H1 (cell line): ENCODE measurements at regions not wholly inside any gene's neighbourhood (a gene's known extent, or its start where the extent isn't known, plus 50 kb on each side); places are given as distances from the start of the nearest gene placed in this dataset.

ENCODE experiments used
- CTCF ChIA-PET: fragments of 300-600 bp; sonication (Branson Sonifier 250); formaldehyde crosslinking; loops from one replicate; lab custom pipeline; 2021; ENCODE audit not compliant: partially characterized antibody; lab: Charles Lee
- POLR2A ChIA-PET: fragments of 300-600 bp; sonication (Branson Sonifier 250); formaldehyde crosslinking; loops from one replicate; lab custom pipeline; 2021; ENCODE audit warnings: inconsistent platforms; ENCODE audit not compliant: partially characterized antibody; lab: Charles Lee
- DNase-seq, 2 experiments: peaks; one replicate each; pipeline versions ENCODE4 v3.0.0 to v3.0.0-alpha.2; 2010 to 2022; ENCODE audit warnings: low spot score in 2 of 2, low read depth in 1 of 2, mixed read lengths in 1 of 2
- FAIRE-seq: peaks from 2 replicates; lab custom pipeline; 2011; peaks lifted over from hg19 to GRCh38; lab: Jason Lieb, UNC
- H2AFZ ChIP-seq: 2 replicates; pipeline ENCODE4 v1.8.1; 2012; ENCODE audit warnings: low read length, inconsistent platforms
- H2AK5ac ChIP-seq: 2 replicates; pipeline ENCODE4 v1.6.1; 2013; ENCODE audit warnings: low read depth, low read length
- H2BK120ac ChIP-seq: replicated peaks from 2 replicates; pipeline ENCODE3; 2013; ENCODE audit warnings: low read depth, low read length, inconsistent platforms
- H2BK12ac ChIP-seq: 2 replicates; pipeline ENCODE4 v1.6.1; 2013; ENCODE audit warnings: low read depth, low read length
- H2BK15ac ChIP-seq: 2 replicates; pipeline ENCODE4 v1.6.1; 2013; ENCODE audit warnings: low read length
- H2BK20ac ChIP-seq: 2 replicates; pipeline ENCODE4 v1.6.1; 2013; ENCODE audit warnings: low read length
- H2BK5ac ChIP-seq: 2 replicates; pipeline ENCODE4 v1.6.1; 2013; ENCODE audit warnings: low read depth, low read length
- H3K14ac ChIP-seq: 2 replicates; pipeline ENCODE4 v1.6.1; 2013; ENCODE audit warnings: inconsistent platforms; ENCODE audit not compliant: insufficient read length
- H3K18ac ChIP-seq: 2 replicates; pipeline ENCODE4 v1.6.1; 2013; ENCODE audit warnings: low read length; ENCODE audit errors: extremely low read depth
- H3K23ac ChIP-seq: 2 replicates; pipeline ENCODE4 v1.6.1; 2013; ENCODE audit warnings: inconsistent platforms; ENCODE audit not compliant: insufficient read length
- H3K23me2 ChIP-seq: 2 replicates; pipeline ENCODE4 v1.6.1; 2013; ENCODE audit warnings: low read depth, low read length
- H3K27ac ChIP-seq: 2 replicates; pipeline ENCODE4 v1.6.1; 2011; ENCODE audit warnings: low read depth, low read length, inconsistent platforms
- H3K27me3 ChIP-seq, 4 experiments: replicated peaks in 1 of 4; 1 replicate in 1 of 4; 2 replicates in 3 of 4; pipeline versions ENCODE4 v1.6.1 to v1.8.1; 2011 to 2013; ENCODE audit warnings: low read length in 3 of 4, mild to moderate bottlenecking in 3 of 4, inconsistent platforms in 2 of 4, mixed read lengths in 2 of 4, moderate library complexity in 1 of 4; ENCODE audit not compliant: control insufficient read depth in 3 of 4, insufficient read depth in 3 of 4; ENCODE audit errors: extremely low read depth in 1 of 4
- H3K36me3 ChIP-seq, 4 experiments: 2 replicates each; pipeline versions ENCODE4 v1.6.1 to v1.8.1; 2011 to 2013; ENCODE audit warnings: mild to moderate bottlenecking in 4 of 4, low read length in 3 of 4, moderate library complexity in 2 of 4, control low read depth in 1 of 4, inconsistent platforms in 1 of 4; ENCODE audit not compliant: insufficient read depth in 4 of 4, control insufficient read depth in 2 of 4
- H3K4ac ChIP-seq: replicated peaks from 2 replicates; pipeline ENCODE3; 2013; ENCODE audit warnings: low read length, low read depth, mixed read lengths, inconsistent platforms; ENCODE audit not compliant: insufficient read length
- H3K4me1 ChIP-seq, 4 experiments: replicated peaks in 1 of 4; 1 replicate in 1 of 4; 2 replicates in 3 of 4; pipeline versions ENCODE4 v1.6.1 to v1.8.1; 2011 to 2013; ENCODE audit warnings: low read length in 3 of 4, inconsistent platforms in 2 of 4, mixed read lengths in 1 of 4; ENCODE audit not compliant: insufficient read depth in 4 of 4, control insufficient read depth in 3 of 4
- H3K4me2 ChIP-seq, 2 experiments: 2 replicates each; pipeline versions ENCODE4 v1.6.1 to v1.8.1; 2011 to 2013; ENCODE audit warnings: low read depth in 2 of 2, low read length in 2 of 2, control low read depth in 1 of 2, inconsistent platforms in 1 of 2, mild to moderate bottlenecking in 1 of 2; ENCODE audit not compliant: insufficient read depth in 1 of 2
- H3K4me3 ChIP-seq, 4 experiments: fragments of 200-600, 300-600 bp in 1 of 4; sonication (generic), shearing (Covaris generic), sonication (Bioruptor Twin) in 1 of 4; 2 replicates each; pipeline versions ENCODE4 v1.5.1 to v1.8.1; 2011 to 2016; ENCODE audit warnings: low read length in 4 of 4, low read depth in 3 of 4, control low read depth in 2 of 4, inconsistent platforms in 2 of 4, mild to moderate bottlenecking in 2 of 4, mixed read lengths in 1 of 4, moderate library complexity in 1 of 4; ENCODE audit not compliant: insufficient read depth in 2 of 4; ENCODE audit errors: extremely low read depth in 1 of 4
- H3K56ac ChIP-seq: replicated peaks from 2 replicates; pipeline ENCODE3; 2013; ENCODE audit warnings: low read depth, mild to moderate bottlenecking, mixed read lengths, low read length, inconsistent platforms; ENCODE audit not compliant: insufficient read length
- H3K79me1 ChIP-seq: 2 replicates; pipeline ENCODE4 v1.6.1; 2013; ENCODE audit warnings: low read depth, low read length, control low read depth
- H3K79me2 ChIP-seq, 2 experiments: 2 replicates each; pipeline versions ENCODE4 v1.6.1 to v1.8.1; 2012 to 2013; ENCODE audit warnings: low read length in 2 of 2, mild to moderate bottlenecking in 2 of 2, inconsistent platforms in 1 of 2; ENCODE audit not compliant: insufficient read depth in 2 of 2, control insufficient read depth in 1 of 2
- H3K9ac ChIP-seq, 4 experiments: replicated peaks in 1 of 4; 1 replicate in 1 of 4; 2 replicates in 3 of 4; pipeline versions ENCODE4 v1.6.1 to v1.8.1; 2011 to 2013; ENCODE audit warnings: low read depth in 3 of 4, low read length in 3 of 4, control low read depth in 2 of 4, mild to moderate bottlenecking in 2 of 4, moderate library complexity in 2 of 4, inconsistent platforms in 1 of 4; ENCODE audit errors: extremely low read depth in 1 of 4
- H3K9me3 ChIP-seq, 2 experiments: 2 replicates each; pipeline versions ENCODE4 v1.6.1 to v1.8.1; 2012 to 2013; ENCODE audit warnings: mild to moderate bottlenecking in 2 of 2, moderate library complexity in 2 of 2, control low read depth in 1 of 2, inconsistent platforms in 1 of 2, low read depth in 1 of 2, low read length in 1 of 2, mixed read lengths in 1 of 2; ENCODE audit not compliant: insufficient read depth in 2 of 2
- H4K20me1 ChIP-seq, 2 experiments: replicated peaks in 1 of 2; 2 replicates each; pipeline versions ENCODE3 to v1.8.1; 2011 to 2013; ENCODE audit warnings: inconsistent platforms in 2 of 2, low read length in 2 of 2, mild to moderate bottlenecking in 1 of 2; ENCODE audit not compliant: insufficient read depth in 2 of 2, control insufficient read depth in 1 of 2
- H4K5ac ChIP-seq: 2 replicates; pipeline ENCODE4 v1.6.1; 2013; ENCODE audit warnings: low read length, low read depth, mixed read lengths, inconsistent platforms; ENCODE audit not compliant: insufficient read length
- H4K8ac ChIP-seq: 2 replicates; pipeline ENCODE4 v1.8.0; 2013; ENCODE audit warnings: mild to moderate bottlenecking, moderate library complexity, low read length, inconsistent platforms; ENCODE audit not compliant: insufficient read depth; ENCODE audit errors: extremely low read depth
- H4K91ac ChIP-seq: replicated peaks from 2 replicates; pipeline ENCODE3; 2013; ENCODE audit warnings: low read length, mixed read lengths, inconsistent platforms; ENCODE audit not compliant: insufficient read length
- BCL11A ChIP-seq, 2 experiments: IDR thresholded peaks; one replicate each; pipeline ENCODE4 v1.6.1; 2011; ENCODE audit warnings: low read depth in 2 of 2, low read length in 2 of 2, mild to moderate bottlenecking in 2 of 2
- CBX5 ChIP-seq: fragments of 300-800, 300-1000 bp; sonication (generic); IDR thresholded peaks from 2 replicates; pipeline ENCODE4 v1.7.1; 2016; ENCODE audit warnings: antibody characterized with exemption, low read length, low read depth
- EP300 ChIP-seq, 2 experiments: IDR thresholded peaks; 1 replicate in 1 of 2; 2 replicates in 1 of 2; pipeline ENCODE4 v1.6.1; 2011 to 2012; ENCODE audit warnings: low read depth in 2 of 2, low read length in 2 of 2, mild to moderate bottlenecking in 2 of 2, borderline replicate concordance in 1 of 2, inconsistent platforms in 1 of 2, moderate library complexity in 1 of 2
- JUN ChIP-seq: IDR thresholded peaks from 2 replicates; pipeline ENCODE4 v1.6.1; 2011; ENCODE audit warnings: low read depth, mild to moderate bottlenecking, improper control_type of control experiment, low read length
- RFX5 ChIP-seq: IDR thresholded peaks from 2 replicates; pipeline ENCODE4 v1.6.1; 2011; ENCODE audit warnings: low read depth, low read length, improper control_type of control experiment, borderline replicate concordance
- RNF2 ChIP-seq: fragments of 200-900, 300-1000 bp; sonication (generic); IDR thresholded peaks from 2 replicates; pipeline ENCODE4 v1.7.1; 2016; ENCODE audit warnings: borderline replicate concordance, low read depth, mild to moderate bottlenecking, antibody characterized with exemption, low read length; ENCODE audit not compliant: poor library complexity, severe bottlenecking; ENCODE audit errors: missing control alignments
- RXRA ChIP-seq: IDR thresholded peaks from 2 replicates; pipeline ENCODE4 v1.6.1; 2011; ENCODE audit warnings: low read depth, mild to moderate bottlenecking, low read length, moderate library complexity; ENCODE audit not compliant: insufficient read depth
- SIN3A ChIP-seq, 2 experiments: IDR thresholded peaks in 1 of 2; conservative IDR thresholded peaks in 1 of 2; 2 replicates each; pipeline ENCODE4 v1.6.1; 2011 to 2012; ENCODE audit warnings: low read length in 2 of 2, improper control_type of control experiment in 1 of 2, low read depth in 1 of 2, mild to moderate bottlenecking in 1 of 2
- SP1 ChIP-seq: IDR thresholded peaks from 2 replicates; pipeline ENCODE4 v1.6.1; 2011; ENCODE audit warnings: low read depth, low read length
- SRF ChIP-seq: IDR thresholded peaks from 2 replicates; pipeline ENCODE4 v1.6.1; 2011; ENCODE audit warnings: mild to moderate bottlenecking, low read depth, low read length, moderate library complexity
- SUZ12 ChIP-seq: fragments of 200-600 bp; sonication (generic); IDR thresholded peaks from 2 replicates; pipeline ENCODE4 v1.6.1; 2012; ENCODE audit warnings: mild to moderate bottlenecking, inconsistent platforms, low read length, moderate library complexity, mixed read lengths
- TAF1 ChIP-seq: IDR thresholded peaks from 2 replicates; pipeline ENCODE4 v1.6.1; 2011; ENCODE audit warnings: mild to moderate bottlenecking, low read depth, low read length
- TBP ChIP-seq: IDR thresholded peaks from 2 replicates; pipeline ENCODE4 v1.6.1; 2011; ENCODE audit warnings: low read depth, low read length, improper control_type of control experiment
- WGBS, 2 experiments: shearing (Covaris generic) in 1 of 2; methylation state at CpG; one replicate each; pipeline versions ENCODE4 v1.1.6 to v1.1.7; 2013 to 2015; ENCODE audit warnings: low lambda C conversion rate in 2 of 2, mixed read lengths in 2 of 2, inconsistent platforms in 1 of 2, low coverage in 1 of 2, missing lambda C conversion rate in 1 of 2; ENCODE audit not compliant: insufficient replicate concordance in 2 of 2, insufficient coverage in 1 of 2, insufficient read length in 1 of 2; ENCODE audit errors: extremely low coverage in 1 of 2, missing lambda C conversion rate in 1 of 2; 5-methylcytosine and 5-hydroxymethylcytosine counted together

GRCh38 chr6:140252099-140252498 is 877.7 kb upstream of the CITED2 start:
- no peak overlapping the region for H3K14ac ChIP-seq
- H3K27ac ChIP-seq = no peak overlapping the region
- H3K4me1 ChIP-seq = 0 out of 7 replicates have a peak, but pooled peaks cover 0 to 1% (median 0%) of the 10 kb centered on the region in 4 experiments
- H4K5ac ChIP-seq = no peak overlapping the region
- no peak overlapping the region for H3K18ac ChIP-seq
- H3K9ac ChIP-seq = no peak overlapping the region
- H3K4me2 ChIP-seq = no peak overlapping the region
- H3K4me3 ChIP-seq = no peak overlapping the region
- TF ChIP-seq TAF1 (no peak), RXRA (no peak), RNF2 (no peak), BCL11A (IDR thresholded peaks at IDR 0.05; ENCODE audit: low read depth in 2 of 2, low read length in 2 of 2) (no peak), CBX5 (no peak), SP1 (no peak), SIN3A (conservative IDR thresholded peaks at IDR 0.05 in 1 of 2, IDR thresholded peaks at IDR 0.05 in 1 of 2; ENCODE audit: low read depth in 1 of 2, low read length in 2 of 2) (no peak), TBP (no peak), RFX5 (no peak), SRF (no peak), EP300 (IDR thresholded peaks at IDR 0.05; ENCODE audit: borderline replicate concordance in 1 of 2, low read depth in 2 of 2, low read length in 2 of 2) (no peak), SUZ12 (no peak), JUN (no peak)
- no peaks in the 10 kb centered on the region for H3K27me3 ChIP-seq
- 97% methylated on average over 2 of the region's 2 CpGs; no CpG with 5 or more reads in 1 of the 2 experiments for WGBS, 2 experiments
- no peak overlapping the region for H3K56ac ChIP-seq
- no peak overlapping the region for H2AK5ac ChIP-seq
- no peaks in the 10 kb centered on the region for H3K9me3 ChIP-seq
- DNase-seq (no peak), FAIRE-seq (no peak)
- H3K23me2 ChIP-seq = no peaks in the 10 kb centered on the region
- ChIA-PET CTCF (interaction anchor here (1.0 kb wide), 1 partner anchor 307 kb away, joined by 3 read pairs; no protein-coding TSS in a partner anchor), POLR2A (no interaction called here)
- no peaks in the 10 kb centered on the region for H4K20me1 ChIP-seq
- no peaks in the 10 kb centered on the region for H3K79me2 ChIP-seq
- H3K4ac ChIP-seq = no peak overlapping the region
- no peak overlapping the region for H4K8ac ChIP-seq
- H3K36me3 ChIP-seq = no peaks in the 10 kb centered on the region
- H2AFZ ChIP-seq = no peak overlapping the region
- no peak overlapping the region for H2BK12ac ChIP-seq
- no peak overlapping the region for H2BK120ac ChIP-seq
- H4K91ac ChIP-seq = no peak overlapping the region
- no peak overlapping the region for H2BK5ac ChIP-seq
- H3K23ac ChIP-seq = no peak overlapping the region
- H2BK15ac ChIP-seq = no peak overlapping the region
- no peak overlapping the region for H2BK20ac ChIP-seq
- H3K79me1 ChIP-seq = no peaks in the 10 kb centered on the region
